GM19240 (cell line): ENCODE measurements at regions not wholly inside any gene's neighbourhood (a gene's known extent, or its start where the extent isn't known, plus 50 kb on each side); places are given as distances from the start of the nearest gene placed in this dataset.

Experiments
- DNase-seq: peaks from one replicate; pipeline ENCODE4 v3.0.0; 2011; ENCODE audit warnings: low spot score; ENCODE audit not compliant: insufficient read length

DNA sequence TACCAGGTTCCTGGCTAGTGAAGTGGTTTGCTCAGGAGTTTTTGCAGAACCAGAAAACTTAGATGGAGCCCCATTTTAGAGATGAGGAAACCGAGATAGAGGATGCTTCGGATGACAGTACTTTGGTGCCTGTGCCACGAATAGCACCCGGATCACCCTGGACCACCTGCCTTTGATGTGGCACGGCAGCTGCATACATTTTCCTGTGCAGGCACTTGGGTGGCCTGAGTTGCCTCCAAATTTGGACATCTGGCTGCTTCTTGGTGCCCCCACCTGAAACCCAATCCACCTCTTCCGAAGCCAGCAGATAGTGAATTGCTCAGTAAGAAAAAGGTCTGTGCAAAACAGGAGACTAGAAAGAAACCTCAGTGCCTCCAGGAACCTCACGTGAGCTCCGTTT lies 140.6 kb upstream of the ID2 start:
- no peak for DNase-seq

DNA sequence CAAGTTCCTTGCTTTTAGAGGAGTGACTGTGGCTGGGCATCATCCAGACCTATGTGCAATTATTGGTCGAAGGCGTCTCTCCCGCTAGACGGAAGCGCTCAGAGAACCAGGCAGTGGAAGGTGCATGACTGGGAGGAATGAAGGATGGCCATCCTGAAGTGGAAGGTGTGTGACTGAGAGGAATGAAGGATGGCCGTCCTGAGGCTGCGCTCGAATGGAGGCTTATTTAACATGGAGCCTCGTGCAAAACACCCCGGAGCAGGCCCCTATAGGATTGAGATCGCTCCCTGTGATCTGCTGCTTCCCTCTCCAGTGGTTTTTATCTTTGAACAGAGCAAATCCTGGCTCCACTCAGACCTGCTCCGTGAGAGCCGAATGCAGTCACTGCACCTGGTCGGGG lies 140.2 kb upstream of the ID2 start:
- no peak for DNase-seq

DNA sequence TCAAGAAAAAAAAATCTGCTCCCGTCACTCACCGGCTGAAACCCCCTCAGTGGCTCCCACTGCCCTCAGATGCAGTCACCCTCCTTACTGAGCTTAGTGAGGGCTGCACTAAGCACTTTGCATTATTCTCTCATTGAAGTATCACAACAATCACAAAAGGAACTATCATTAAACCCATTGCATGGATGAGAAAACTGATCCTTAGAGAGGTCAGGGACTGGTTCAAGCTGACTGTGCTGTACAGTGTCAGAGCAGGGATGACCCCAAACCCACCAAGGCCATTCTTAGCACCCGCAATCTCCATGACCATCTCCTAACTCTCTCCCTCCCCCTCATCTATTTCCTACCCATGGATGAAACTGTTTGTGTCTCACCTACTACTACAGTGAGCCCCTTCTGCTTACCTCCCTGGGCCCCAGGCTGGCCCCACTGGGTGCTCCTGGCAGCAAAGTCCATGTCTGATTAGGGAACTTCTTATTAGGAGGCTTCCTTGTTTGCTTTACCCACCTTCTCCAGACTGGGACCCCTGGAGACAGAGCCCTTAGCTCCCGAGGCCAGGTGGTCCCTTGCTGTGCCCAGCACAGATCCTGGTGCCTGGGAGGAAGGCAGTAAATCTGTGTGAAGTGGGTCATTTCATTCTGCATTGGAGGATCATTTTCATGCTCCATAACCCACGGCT lies 139.3 kb upstream of the ID2 start:
- DNase-seq = no peak

DNA sequence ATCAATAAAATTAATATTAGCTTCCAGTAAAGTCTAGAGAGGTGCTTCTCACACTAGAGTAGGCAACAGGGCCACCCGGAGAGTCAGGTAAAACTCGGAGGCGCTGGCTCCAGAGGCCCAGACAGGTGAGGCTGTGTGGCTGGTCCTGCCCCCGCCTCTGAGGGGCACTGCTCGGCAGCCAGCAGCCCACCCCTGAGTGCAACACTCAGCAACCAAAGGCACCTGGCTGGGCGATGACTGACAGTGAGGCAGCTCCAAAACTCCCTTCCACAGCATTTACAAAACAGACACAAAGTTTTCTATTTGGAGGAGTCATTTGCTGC lies 138.8 kb upstream of the ID2 start:
- DNase-seq = no peak

DNA sequence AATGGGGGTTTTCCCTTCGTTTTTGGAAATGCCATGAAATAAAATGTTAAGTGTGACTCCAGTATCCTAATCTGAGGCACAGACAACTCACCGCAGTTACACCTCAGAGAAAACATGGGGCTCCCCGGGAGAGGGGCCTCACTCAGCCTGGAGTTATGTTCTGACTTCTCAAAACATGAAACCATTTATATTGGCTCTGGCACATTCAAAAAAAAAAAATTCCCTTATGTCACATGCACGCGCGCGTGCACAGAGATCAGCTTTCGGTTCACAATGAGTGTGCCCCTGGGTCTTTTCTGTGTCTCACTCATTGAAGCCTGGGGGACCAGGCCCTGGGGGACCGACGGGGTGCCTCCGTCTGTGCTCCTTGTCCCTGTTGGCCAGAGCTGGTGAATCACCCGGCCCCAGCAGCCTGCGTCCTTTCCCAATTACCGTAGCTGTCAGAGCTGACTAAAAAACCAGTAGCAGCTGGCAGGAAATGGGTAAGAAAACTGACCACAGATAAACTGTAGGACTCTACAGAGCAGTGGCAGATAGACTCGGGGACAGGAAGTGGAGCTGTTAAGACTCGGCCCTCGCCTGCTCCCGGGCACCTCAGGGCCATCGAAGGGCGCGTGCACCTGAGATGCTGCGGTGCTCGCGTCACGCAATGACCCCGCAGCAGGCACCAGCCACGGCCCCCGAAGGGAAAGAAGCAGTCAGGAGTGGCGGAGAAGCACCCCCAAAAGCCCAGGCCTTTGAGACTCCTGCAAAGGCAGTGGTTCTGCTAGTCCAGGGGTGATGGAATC lies 138.3 kb upstream of the ID2 start:
- peak; percentile 64 for DNase-seq

DNA sequence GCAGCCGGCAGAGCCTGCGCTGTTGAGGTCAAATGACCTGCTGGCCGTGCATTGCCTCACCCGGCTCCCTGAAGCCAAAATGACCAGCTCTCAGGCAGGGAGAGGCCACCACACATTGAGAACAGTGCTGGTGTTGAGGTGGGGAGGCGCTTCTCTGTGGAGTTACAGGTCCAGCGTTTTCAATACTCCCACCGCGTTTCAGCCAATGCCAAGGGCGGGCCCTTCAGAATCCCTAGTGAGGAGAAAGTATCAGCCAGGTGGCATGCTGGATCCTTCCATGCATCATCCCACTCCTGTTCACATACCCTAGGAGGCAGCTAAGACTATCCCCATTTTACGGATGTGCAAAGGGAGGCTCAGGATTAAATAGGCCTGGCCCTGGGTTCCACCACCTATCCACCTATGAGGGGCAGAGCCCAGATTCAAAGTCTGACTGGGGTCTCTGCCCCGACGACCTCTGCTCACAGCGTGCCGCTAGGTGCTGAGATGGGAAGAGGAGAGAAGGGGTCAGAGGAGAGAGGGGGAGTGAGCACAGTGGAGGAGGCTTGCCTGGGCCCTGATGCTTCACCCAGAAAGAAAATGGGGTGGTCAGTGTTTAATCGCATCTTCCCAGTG lies 137.6 kb upstream of the ID2 start:
- DNase-seq = no peak

DNA sequence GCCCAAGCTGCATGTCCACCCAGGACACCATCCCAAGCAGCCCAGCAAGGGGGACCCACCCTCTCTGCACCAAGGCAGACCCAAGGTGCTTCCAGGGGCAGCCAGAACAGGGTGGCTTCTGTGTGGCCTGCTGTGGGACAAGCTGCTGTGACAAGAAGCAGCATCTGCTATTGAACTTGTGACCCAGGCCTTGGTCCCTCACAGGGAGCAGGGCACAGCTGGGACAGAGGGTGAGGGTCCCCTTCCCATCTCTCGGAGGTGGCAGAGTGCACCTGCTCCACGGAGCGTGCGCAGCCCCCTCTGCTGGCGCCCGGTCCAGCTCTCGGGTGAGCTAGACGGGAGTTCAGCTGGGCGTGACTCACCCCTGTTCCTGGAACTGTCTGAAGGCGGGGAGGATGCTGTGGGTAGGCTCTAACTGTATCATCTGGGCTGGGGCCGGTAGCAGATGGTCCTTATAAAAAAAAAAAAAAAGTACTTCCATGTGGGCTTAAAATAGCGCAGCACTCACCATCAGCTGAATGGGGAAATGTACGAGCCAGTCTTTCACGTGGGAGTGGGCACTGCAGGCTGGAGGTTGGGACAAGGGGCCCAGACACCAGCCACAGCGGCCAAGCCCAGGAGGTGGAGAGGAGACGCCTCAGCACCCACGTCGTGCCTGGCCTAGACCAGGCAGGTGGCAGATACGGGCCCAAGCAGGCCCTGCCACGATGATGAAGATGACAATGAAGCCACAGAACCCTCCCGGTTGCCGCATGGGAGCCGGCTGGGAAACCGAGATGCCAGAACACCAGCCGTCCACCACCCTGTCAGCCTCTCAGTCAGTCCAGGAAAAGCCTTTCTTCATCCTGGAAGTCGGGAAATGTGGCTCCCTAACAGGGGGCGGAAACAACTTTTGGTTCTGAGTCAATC lies 136.8 kb upstream of the ID2 start:
- DNase-seq = peak; percentile 61

DNA sequence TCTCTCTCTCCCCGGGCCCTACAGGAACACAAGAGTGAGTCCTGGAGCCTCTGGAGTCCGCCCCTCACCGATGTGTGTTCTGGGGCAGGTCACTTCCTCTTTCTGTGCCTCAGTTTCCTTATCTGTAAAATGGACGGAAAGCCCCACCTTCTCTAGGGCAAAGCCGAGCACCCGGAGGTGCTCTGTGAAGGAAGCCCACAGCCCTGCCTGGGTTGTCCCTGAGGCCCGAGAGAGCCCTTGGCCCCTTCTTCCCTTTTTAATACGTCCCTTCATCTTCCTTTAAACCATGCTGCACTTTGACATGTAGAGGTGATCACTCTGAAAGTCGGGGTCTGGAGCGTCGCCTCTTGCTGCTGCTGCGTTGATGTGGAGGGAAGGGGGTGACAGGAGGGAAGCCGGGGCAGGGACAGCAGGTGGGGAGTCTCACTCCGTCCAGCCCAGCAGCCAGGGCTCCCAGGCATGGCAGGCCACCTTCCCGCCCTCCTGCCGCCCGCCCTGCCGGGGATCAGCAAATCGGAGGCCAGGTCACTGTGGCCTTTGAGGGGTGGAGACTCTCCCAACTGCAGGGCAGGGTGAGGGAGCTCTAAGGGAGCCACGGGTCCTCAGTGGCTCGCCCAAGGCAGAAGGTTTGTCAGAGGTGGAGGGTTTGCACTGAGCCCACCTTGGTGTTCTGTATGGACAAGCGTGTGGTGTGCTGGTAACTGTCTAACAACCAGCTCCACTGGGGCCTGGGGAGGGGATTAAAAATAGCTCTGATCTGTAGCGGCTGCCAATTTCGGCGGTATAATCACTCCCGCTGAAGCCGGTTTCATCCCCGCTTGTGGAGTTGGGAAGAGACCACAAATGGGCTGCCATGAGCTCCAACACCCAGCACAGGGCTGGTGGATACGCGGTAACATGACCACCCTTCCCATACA lies 135.9 kb upstream of the ID2 start:
- no peak for DNase-seq

DNA sequence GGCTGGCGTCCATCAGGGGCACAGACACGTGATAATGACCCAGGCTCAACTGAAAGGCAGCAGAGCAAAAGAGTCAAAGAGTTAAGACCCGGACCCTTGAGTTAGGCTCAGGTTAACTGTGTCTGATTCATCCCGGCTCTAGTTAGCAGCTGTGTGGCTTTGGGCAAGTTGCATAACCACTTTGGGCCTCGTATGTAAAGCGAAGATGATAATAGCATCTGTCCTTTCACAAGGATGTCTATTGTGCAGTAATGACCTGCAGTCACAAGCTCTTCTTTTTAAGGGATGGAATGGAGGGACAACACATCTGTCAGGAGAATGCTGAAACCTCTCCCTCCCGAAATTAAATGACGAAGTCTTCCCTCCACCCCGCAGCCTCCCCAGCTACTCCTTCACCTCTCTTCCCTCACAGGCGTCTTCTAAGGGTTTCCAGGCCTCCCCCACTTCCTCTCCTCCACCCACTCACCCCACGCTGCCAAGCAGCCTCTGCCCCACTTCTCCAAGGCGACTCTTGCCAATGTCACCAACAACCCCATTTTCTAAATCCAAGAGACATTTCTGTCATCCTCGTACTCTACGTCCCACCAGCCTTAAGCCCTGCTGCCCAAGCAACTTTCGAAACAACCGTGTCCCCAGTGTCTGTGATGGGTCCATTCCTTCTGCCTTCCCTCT lies 135.1 kb upstream of the ID2 start:
- DNase-seq = no peak

DNA sequence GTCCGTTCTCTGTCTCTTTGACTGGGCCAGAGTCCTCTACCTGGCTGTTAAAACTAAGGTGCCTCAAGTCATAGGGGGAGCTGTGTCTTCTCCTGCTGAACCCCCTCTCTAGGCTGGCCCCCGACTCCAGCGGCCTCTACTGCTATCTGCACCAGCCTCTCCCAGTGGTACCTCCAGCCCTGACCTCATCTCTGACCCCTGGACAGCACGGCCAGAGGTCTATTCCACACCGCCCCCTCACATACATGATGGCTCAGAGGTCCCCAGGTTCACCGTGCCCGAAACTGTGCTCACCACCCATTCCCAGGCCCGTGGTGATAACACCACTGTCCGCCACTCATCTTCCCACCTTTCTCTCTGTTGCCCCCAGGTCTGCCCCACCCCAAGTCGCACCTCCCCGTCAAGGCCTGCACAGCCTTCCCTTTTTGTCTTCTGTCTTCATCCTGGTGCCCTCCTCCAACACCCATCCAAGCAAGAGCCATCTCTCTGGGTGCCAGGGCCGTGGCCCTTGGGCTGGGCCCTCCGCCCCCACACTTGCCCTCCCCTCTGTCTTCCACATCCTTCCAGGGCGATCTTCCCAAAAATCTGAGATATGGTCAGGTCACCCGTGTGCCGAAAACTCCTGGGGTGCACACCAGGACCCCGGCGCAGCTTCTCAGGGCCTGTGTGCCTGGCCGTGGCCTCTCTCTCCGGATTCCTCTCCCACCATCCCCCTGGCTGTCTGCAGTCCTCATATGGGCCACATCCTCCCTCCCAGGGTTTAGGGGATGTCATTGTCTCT lies 134.4 kb upstream of the ID2 start:
- no peak for DNase-seq

DNA sequence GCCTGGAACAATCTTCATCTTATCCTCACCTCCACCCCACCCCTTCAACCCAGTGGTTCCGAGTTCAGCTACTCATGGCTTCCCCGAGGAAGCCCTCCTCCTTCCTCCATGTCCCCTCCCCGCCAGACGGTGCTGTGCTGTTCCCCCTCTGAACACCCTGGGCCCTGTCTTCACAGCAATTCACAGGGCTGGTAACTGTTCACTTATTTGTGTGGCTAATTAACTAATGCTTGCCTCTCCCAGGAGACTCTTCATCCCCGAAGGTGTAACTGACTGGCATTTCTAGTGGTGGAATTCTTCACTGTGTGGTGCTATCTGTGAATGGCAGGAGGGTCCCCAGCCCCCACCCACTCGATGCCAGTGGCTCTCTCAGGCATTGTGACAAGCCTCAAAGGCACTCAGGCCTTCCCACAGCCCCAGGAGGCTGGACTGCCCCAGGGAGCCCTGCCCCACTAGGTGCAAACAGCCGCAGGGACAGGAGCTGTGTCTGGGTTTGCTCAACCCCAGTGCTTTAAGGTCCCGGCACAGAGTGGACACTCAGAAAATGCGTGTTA lies 133.7 kb upstream of the ID2 start:
- no peak for DNase-seq

DNA sequence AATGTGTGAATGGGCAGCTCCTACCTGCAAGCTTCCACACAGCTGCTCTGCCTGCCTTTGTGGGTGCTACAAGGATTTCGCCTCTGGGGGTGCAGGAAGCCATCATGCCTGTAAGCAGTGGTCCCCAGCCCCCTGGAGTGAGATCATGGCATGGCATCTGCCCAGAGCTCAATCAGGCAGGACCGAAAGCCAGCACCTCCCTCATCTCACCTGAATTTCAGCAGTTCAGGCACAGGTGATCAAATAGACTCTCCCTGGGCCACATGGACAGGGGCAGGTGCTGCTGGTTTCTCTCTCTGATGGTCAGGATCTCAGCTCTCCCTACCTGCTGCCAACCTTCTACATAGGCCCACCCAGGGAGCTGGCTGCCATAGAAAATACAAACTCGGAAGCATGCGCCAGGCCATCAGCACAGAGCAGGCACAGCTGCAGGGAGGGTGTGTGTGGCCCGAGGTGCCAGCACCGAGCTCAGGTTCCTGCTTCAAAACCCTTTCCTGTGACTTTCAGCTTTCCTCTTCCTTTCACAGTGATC lies 133.2 kb upstream of the ID2 start:
- DNase-seq = no peak

DNA sequence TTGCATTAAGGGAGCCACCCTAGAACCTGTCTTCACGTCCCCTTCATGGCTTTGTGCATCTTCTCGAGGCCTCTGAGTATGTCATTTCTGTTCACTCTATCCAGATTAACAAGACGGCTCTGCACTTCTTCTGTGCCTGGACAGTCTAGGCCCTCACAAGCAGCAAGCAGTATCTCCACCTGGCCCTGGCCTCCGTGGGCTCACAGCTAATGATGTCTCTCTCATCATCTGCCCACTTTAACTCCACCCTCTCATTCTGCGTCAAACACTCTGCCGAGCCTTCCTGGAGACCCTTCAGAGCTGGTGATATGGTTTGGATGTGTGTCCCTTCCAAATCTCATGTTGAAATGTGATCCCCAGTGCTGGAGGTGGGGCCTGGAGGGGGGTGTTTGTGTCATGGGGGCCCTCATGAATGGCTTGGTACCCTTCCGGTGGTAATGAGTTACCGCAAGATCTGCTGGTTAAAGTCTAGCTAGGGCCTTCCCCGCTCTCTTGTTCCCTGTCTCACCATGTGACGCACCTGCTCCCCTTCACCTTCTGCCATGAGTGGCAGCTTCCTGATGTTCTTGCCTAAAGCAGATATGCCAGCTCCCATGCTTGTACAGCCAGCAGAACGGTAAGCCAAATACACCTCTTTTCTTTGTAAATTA lies 132.5 kb upstream of the ID2 start:
- no peak for DNase-seq

DNA sequence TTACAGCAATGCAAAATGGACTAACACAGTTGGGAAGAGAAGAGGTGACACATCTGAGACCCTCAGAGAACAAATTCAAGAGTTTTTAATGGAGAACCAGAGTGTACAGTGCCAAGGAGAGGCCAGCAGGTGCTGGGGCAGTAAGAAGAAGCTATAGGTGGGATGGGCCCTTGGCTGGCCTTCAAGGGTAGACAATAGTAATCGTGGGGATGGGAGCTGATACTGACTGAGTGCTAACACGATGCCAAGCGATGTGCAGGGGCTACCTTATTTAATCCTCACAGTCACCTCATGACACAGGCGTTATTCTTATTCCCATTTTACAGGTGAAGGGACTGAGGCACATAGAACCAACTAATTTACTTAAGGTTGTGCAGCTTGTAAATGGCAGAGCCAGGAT lies 131.9 kb upstream of the ID2 start:
- DNase-seq = no peak

DNA sequence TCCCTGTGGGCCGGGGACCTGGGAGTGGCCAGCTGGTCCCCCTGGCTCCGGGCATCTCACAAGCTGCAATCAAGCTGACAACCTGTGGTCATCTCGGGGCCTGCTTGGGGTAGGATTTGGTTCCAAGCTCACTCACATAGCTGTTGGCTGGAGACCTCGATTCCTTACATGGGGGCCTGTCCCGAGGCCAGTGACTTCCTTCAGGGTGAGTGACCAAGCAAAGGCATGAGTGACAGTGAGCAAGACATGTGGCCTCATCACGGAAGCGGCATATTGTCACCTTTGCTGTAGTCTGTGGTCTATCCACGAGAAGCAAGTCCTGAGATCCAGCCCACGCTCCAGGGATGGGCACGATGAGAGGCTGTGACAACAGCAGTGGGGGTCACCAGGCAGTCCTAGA lies 131.4 kb upstream of the ID2 start:
- no peak for DNase-seq

DNA sequence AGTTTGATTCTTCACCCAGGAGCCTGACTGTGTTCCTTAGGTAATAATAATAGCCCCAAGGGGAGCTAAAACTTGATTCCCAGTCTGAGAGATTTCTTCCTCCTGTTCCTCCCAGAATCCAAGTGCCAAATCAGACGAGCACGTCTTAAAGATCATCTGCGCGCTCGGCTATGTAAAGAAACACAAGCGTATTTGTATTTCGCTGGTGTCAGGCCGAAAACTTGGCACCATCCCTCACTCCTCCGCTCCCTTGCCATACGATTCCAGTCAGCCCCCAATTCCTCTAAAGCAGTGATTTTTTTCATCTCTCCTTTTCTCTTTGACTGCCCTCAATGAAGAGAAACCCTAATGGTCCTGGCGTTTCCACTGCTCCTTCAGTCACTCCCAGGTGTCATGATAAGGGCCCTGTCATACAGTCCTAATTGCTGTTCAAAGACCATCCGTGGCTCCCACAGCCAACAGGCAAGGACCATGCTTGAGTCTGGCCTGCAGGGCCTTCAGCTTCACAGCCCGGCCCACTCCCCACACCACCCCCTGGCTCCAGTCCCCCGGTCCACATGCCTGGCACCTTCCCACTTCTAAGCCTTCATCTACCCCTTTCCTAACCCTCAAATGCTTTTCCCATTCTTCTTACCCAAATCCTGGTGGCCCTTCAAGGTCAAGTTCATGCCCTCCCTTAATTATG lies 130.8 kb upstream of the ID2 start:
- DNase-seq = no peak

DNA sequence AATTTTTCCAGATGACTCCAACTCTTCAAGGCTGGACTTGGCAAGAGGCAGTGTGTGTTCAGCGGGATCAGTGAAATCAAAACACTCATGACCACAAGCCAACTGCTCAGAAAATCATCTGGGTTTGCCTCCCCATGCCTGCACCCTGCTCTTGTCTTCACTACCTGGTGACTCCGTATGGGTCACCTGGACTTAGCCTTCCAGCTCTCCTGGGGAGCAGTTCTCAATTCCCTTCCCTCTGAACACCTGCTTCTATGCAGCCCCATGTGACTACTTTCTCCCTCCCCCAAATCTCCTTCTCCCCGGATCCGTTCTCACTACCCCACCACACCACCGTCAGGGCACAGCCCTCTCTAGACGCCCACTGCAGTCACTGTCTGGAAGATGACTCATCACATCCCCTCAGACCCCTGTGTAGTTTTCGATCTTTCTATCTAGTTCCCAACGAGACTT lies 130.2 kb upstream of the ID2 start:
- no peak for DNase-seq
